MM.1S (cell line): ENCODE measurements at regions not wholly inside any gene's neighbourhood (a gene's known extent, or its start where the extent isn't known, plus 50 kb on each side); places are given as distances from the start of the nearest gene placed in this dataset.

Source experiments
- DNase-seq: peaks from one replicate; pipeline ENCODE4 v3.0.0-alpha.2; 2015
- H2AFZ ChIP-seq: fragments of 300-600 bp; sonication (generic); 2 replicates; pipeline ENCODE4 v1.6.0; 2016; ENCODE audit warnings: antibody characterized with exemption, low read length
- H3F3A ChIP-seq: fragments of 300-600 bp; sonication (generic); 2 replicates; pipeline ENCODE4 v1.6.1; 2016; ENCODE audit warnings: mild to moderate bottlenecking, antibody characterized with exemption, low read length, moderate library complexity, mixed read lengths; ENCODE audit not compliant: insufficient read depth
- H3K27ac ChIP-seq: fragments of 300-600 bp; sonication (generic); 2 replicates; pipeline ENCODE4 v1.5.1; 2016; ENCODE audit warnings: mild to moderate bottlenecking, low read length
- H3K27me3 ChIP-seq: fragments of 300-600 bp; sonication (generic); replicated peaks from 2 replicates; pipeline ENCODE4 v1.6.0; 2016; ENCODE audit warnings: low read length; ENCODE audit not compliant: insufficient read depth
- H3K36me3 ChIP-seq: fragments of 300-600 bp; sonication (generic); replicated peaks from 2 replicates; pipeline ENCODE4 v1.6.1; 2016; ENCODE audit warnings: mild to moderate bottlenecking, low read length, mixed read lengths; ENCODE audit not compliant: insufficient read depth
- H3K4me1 ChIP-seq: fragments of 300-600 bp; sonication (generic); 2 replicates; pipeline ENCODE4 v1.6.1; 2016; ENCODE audit warnings: low read length, mixed read lengths
- H3K4me2 ChIP-seq: fragments of 300-600 bp; sonication (generic); 2 replicates; pipeline ENCODE4 v1.6.0; 2016; ENCODE audit warnings: low read depth, low read length
- H3K4me3 ChIP-seq: fragments of 300-600 bp; sonication (generic); 2 replicates; pipeline ENCODE4 v1.5.1; 2016; ENCODE audit warnings: low read length, mixed read lengths
- H3K79me2 ChIP-seq: fragments of 300-600 bp; sonication (generic); 2 replicates; pipeline ENCODE4 v1.6.1; 2016; ENCODE audit warnings: mixed run types, low read length, mixed read lengths
- H3K9ac ChIP-seq: fragments of 300-600 bp; sonication (generic); 2 replicates; pipeline ENCODE4 v1.6.1; 2016; ENCODE audit warnings: low read length, mixed read lengths
- H3K9me2 ChIP-seq: fragments of 300-600 bp; sonication (generic); replicated peaks from 2 replicates; pipeline ENCODE4 v1.6.1; 2016; ENCODE audit warnings: mild to moderate bottlenecking, low read length, mixed read lengths; ENCODE audit not compliant: insufficient read depth
- H3K9me3 ChIP-seq: fragments of 300-600 bp; sonication (generic); replicated peaks from 2 replicates; pipeline ENCODE4 v1.6.1; 2016; ENCODE audit warnings: mild to moderate bottlenecking, low read length, mixed read lengths; ENCODE audit not compliant: insufficient read depth
- H4K20me1 ChIP-seq: fragments of 300-600 bp; sonication (generic); 2 replicates; pipeline ENCODE4 v1.6.1; 2016; ENCODE audit warnings: mild to moderate bottlenecking, low read length, moderate library complexity, mixed read lengths; ENCODE audit not compliant: insufficient read depth
- EZH2 ChIP-seq: fragments of 300-600 bp; sonication (generic); optimal IDR thresholded peaks from 2 replicates; pipeline ENCODE3; 2017; ENCODE audit warnings: low read depth, mild to moderate bottlenecking, antibody characterized with exemption, low read length, mixed read lengths
- EZH2phosphoT487 ChIP-seq: fragments of 300-600 bp; sonication (generic); IDR thresholded peaks from 2 replicates; pipeline ENCODE4 v1.6.1; 2018; ENCODE audit warnings: antibody characterized with exemption, low read length
- TF ChIP-seq, protein P1 (sequence below): fragments of 300-600 bp; sonication (generic); IDR thresholded peaks from 2 replicates; pipeline ENCODE4 v1.5.1; 2016; ENCODE audit warnings: antibody characterized with exemption, low read length, mixed read lengths

DNA sequence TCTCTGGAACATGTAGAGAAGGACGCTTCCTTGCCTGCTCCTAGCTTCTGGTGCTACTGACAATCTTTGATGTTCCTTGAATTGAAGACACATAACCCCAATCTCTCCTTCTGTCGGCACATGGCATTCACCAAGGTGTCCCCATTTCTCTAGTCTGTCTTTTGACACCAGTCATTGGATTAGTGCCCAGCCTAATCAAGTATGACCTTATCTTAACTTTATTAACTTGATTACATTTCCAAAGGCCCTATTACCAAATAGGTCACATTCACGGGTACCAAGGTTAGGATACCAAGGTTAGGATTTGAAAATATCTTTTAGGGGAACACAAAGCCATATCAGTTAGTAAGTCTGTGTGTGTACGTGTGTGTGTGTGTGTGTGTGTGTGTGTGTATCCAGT is 377.9 kb downstream of the CMPK2 start:
- H3K36me3 ChIP-seq, result no peaks in the 10 kb centered on the region
- no peak overlapping the region for H3K9ac ChIP-seq
- no peak overlapping the region for H3K27ac ChIP-seq
- no peak for DNase-seq
- no peaks in the 10 kb centered on the region for H4K20me1 ChIP-seq
- H3K4me3 ChIP-seq, result no peak overlapping the region
- H3F3A ChIP-seq, result no peaks in the 10 kb centered on the region
- no peak overlapping the region for H3K4me2 ChIP-seq
- no peaks in the 10 kb centered on the region for H3K9me2 ChIP-seq
- TF ChIP-seq EZH2phosphoT487 (no peak), EZH2 (no peak)
- TF ChIP-seq, protein P1, sequence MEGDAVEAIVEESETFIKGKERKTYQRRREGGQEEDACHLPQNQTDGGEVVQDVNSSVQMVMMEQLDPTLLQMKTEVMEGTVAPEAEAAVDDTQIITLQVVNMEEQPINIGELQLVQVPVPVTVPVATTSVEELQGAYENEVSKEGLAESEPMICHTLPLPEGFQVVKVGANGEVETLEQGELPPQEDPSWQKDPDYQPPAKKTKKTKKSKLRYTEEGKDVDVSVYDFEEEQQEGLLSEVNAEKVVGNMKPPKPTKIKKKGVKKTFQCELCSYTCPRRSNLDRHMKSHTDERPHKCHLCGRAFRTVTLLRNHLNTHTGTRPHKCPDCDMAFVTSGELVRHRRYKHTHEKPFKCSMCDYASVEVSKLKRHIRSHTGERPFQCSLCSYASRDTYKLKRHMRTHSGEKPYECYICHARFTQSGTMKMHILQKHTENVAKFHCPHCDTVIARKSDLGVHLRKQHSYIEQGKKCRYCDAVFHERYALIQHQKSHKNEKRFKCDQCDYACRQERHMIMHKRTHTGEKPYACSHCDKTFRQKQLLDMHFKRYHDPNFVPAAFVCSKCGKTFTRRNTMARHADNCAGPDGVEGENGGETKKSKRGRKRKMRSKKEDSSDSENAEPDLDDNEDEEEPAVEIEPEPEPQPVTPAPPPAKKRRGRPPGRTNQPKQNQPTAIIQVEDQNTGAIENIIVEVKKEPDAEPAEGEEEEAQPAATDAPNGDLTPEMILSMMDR, result no peak
- no peak overlapping the region for H2AFZ ChIP-seq
- H3K4me1 ChIP-seq, result no peaks in the 10 kb centered on the region
- no peaks in the 10 kb centered on the region for H3K9me3 ChIP-seq
- H3K79me2 ChIP-seq, result no peaks in the 10 kb centered on the region
- H3K27me3 ChIP-seq, result no peaks in the 10 kb centered on the region

DNA sequence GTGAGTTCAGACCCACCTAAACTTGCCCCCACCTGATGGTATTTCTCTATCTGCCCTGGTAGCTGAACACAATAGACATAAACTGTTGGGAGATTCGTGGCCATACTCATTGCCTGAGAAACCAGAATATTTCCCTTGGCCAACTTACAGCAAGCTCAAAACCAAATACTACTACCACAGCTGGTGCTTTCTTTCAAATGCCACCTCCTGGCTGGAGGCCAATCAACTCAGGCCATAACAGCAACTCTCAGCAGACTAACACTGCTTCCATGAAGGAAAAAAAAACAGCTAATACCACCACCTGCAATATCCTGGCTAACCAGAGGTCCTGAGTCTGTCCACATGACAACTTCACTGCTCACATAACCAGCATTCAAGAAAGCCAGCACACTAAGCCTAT is 373.1 kb downstream of the CMPK2 start:
- no peak overlapping the region for H3K4me3 ChIP-seq
- H3K9me2 ChIP-seq, result no peaks in the 10 kb centered on the region
- TF ChIP-seq EZH2phosphoT487, result no peak
- TF ChIP-seq EZH2, result no peak
- TF ChIP-seq, protein P1, result no peak

DNA sequence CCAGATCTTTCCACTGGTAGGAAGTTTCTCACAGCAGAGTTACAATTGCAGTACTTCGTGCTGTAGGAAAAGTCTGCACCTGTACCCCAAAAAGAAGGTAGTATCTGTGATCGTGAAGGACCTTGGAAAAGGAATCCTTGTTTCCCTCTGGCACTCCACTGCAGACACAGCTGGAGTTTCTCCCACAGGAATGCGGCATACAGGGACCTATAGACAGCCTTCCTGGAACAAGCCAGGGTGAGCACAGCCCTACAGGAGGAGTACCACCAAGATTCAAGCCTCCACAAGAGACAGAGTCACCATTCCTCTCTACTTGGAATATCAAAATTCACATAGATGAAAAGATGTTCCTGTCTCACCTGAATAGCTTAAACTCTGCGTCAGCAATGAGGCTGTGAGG is 372.4 kb downstream of the CMPK2 start:
- Histone ChIP-seq H3K9me3 (no peaks in the 10 kb centered on the region), H3K27me3 (no peaks in the 10 kb centered on the region), H3K4me1 (no peaks in the 10 kb centered on the region), H3K4me3 (no peak overlapping the region), H3K4me2 (no peak overlapping the region), H3K9ac (no peak overlapping the region), H3K36me3 (no peaks in the 10 kb centered on the region), H3K27ac (no peak overlapping the region), H2AFZ (no peak overlapping the region), H3K9me2 (no peaks in the 10 kb centered on the region), H3F3A (no peaks in the 10 kb centered on the region), H3K79me2 (no peaks in the 10 kb centered on the region), H4K20me1 (no peaks in the 10 kb centered on the region)
- no peak for TF ChIP-seq EZH2
- TF ChIP-seq, protein P1, result no peak
- DNase-seq, result no peak

More for the DNA sequence above, 373.1 kb downstream of the CMPK2 start:
- Histone ChIP-seq H3K36me3 (no peaks in the 10 kb centered on the region), H3K4me2 (no peak overlapping the region), H3K27me3 (no peaks in the 10 kb centered on the region), H3K4me1 (no peaks in the 10 kb centered on the region), H3F3A (no peaks in the 10 kb centered on the region), H3K9ac (no peak overlapping the region), H4K20me1 (no peaks in the 10 kb centered on the region), H2AFZ (no peak overlapping the region), H3K27ac (no peak overlapping the region), H3K9me3 (no peaks in the 10 kb centered on the region), H3K79me2 (no peaks in the 10 kb centered on the region)
- no peak for DNase-seq

DNA sequence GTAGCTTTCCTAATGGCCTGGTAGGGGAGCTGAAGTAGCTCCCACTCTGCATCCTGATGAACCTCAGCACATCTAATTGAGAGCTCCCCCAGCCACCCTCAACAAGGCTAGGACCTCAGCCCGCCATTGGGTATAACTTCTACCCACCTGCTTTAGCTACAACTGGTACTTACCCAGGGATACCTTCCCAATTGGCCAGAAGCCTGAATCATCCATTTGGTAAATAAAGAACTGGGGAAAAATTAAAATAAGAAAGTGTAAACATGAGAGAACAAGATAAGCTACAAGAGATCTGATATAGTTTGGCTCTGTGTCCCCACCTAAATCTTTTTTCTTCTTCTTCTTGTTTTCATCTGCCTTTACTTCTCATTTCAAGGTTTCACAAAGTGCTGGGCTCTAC is 372.0 kb downstream of the CMPK2 start:
- H2AFZ ChIP-seq, result no peak overlapping the region
- no peaks in the 10 kb centered on the region for H3K36me3 ChIP-seq
- TF ChIP-seq, protein P1, result no peak
- no peak for TF ChIP-seq EZH2
- no peak for TF ChIP-seq EZH2phosphoT487
- H3K27me3 ChIP-seq, result no peaks in the 10 kb centered on the region
- no peaks in the 10 kb centered on the region for H3K4me1 ChIP-seq
- no peaks in the 10 kb centered on the region for H3K9me3 ChIP-seq
- H3K4me3 ChIP-seq, result no peak overlapping the region
- no peak overlapping the region for H3K4me2 ChIP-seq
- H3F3A ChIP-seq, result no peaks in the 10 kb centered on the region
- H3K9ac ChIP-seq, result no peak overlapping the region
- no peaks in the 10 kb centered on the region for H3K79me2 ChIP-seq
- H3K27ac ChIP-seq, result no peak overlapping the region
- no peaks in the 10 kb centered on the region for H4K20me1 ChIP-seq
- H3K9me2 ChIP-seq, result no peaks in the 10 kb centered on the region
- no peak for DNase-seq
